T-helper 2 cell treated with Interferon-gamma antibody and Interleukin-4, amounts not matched to agents 100 ng/mL and 5 ng/mL, for 36 hours (primary cell): ENCODE measurements at regions not wholly inside any gene's neighbourhood (a gene's known extent, or its start where the extent isn't known, plus 50 kb on each side); places are given as distances from the start of the nearest gene placed in this dataset.

Source experiments
- intact Hi-C: fragments of 100-400 bp; cut with micrococcal nuclease; formaldehyde crosslinking; loops from one replicate; pipeline ENCODE4 v1.15.1; 2023

DNA sequence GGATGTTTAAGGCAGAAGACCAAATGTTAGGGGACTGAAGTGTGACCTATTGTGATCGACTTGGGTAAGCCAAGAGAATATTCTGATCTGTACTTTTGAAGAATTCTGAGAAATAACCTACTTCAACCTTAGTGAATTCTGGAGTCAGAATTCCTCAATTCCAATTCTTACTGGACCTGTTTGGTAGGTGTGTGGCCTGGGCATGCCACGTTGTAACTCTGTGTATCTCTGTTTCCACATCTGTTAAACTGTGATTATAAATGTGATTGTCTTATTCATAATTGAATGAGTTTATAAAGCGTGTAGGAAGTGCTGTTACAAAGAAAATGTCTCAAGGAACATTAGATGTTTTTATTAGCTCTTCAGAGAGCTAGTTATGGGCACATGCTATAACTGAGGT is 64.5 kb downstream of the TUSC1 start:
- intact Hi-C loops, result no loop called here

DNA sequence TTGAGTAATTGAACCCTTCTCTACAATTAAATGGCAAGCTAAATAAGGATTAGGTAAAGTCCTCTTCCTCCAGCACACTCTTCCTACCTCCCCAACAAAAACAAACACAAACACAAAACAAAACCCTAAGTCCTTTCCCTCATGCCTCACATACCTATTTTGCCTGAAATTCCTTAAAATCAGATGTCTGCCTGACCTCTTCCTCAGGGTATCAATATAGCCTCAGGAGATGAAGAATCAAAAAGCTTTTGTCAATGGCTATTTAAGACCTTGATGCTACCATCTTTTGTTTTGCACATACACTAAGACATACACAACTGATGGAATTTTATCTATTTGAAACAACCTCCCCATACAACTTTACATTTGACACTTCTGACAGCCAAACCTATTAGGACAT is 75.1 kb downstream of the TUSC1 start:
- intact Hi-C loops, result no loop called here

- intact Hi-C loops, result no loop called here
Measured at GRCh38 chr9:25602400-25603044, 75.7 kb downstream of the TUSC1 start.

DNA sequence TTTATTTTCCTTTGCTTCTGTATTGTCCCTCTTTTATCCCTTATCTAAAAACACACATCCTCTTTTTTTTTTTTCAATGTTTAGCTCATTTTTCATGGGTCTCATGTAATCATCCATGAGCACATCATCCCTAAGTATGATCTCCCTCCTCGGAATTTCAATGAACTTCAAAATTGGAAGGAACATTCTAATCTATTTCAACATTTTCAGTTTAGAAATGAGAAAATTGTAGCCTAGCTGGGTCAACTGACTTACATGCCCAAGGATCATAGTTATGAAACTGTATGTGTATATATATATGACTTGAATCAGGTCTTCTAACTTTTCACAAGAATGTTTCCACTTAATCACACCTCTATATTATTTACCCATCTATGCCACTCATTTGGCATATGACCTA is 77.7 kb downstream of the TUSC1 start:
- intact Hi-C loops, result no loop called here

DNA sequence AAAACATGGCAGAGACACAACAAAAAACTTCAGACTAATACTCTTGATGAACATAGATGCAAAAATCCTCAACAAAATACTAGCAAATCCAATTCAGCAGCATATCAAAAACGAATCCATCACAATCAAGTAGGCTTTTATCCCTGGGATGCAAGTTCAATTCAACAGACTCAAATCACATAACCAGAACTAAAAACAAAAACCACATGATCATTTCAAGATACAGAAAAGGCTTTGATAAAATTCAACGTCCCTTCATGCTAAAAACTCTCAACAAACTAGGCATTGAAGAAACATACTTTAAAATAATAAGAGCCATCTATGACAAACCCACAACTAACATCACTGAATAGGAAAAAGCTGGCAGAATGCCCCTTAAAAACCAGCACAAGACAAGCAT is 93.6 kb downstream of the TUSC1 start:
- intact Hi-C loops, result no loop called here

GRCh38 chr9:25573281-25573680 is 105.0 kb downstream of the TUSC1 start:
- intact Hi-C loops, result no loop called here

DNA sequence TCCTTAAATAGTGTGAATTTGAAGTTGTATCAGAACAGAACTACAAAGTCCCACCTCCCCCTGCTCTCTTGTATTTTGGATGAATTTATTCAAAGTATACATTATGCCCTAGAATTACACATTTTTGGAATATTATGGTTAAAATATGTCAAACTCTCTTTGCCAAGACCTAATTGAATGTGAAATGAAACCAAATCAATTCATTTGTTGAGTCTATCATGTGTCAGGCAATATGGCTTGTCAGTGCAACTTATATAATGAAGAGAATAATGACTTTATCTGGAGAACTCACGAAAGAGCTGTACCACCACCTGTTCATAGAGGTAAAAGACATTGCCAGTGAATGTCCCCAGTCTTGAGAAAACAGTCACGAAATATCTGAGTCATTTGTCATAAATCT is 106.8 kb downstream of the TUSC1 start:
- intact Hi-C loops, result no loop called here

- intact Hi-C loops, result no loop called here
Measured at GRCh38 chr9:25570802-25571201, 107.4 kb downstream of the TUSC1 start.

DNA sequence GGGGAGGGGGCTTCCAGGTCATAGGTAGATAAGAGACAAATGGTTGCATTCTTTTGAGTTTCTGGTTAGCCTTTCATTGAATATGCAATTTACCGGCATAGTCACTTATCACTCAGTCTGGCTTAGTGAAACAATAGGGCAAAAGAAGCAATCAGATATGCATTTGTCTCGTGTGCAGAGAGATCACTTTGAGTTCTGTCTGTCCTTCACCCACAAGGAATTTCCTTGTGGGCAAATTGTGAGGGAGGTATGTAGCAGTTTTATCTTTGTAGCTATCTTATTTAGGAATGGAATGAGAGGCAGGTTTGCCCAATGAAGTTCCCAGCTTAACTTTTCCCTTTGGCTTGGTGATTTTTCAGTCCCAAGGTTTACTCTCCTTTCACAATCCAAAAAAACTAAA is 116.1 kb downstream of the TUSC1 start:
- intact Hi-C loops, result no loop called here

GRCh38 chr9:25557645-25558300 is 120.5 kb downstream of the TUSC1 start:
- intact Hi-C loops, result loop anchor here (10.0 kb wide), 1 partner anchor 63 kb away; no protein-coding TSS in a partner anchor

GRCh38 chr9:25556540-25556939 is 121.7 kb downstream of the TUSC1 start:
- intact Hi-C loops, result loop anchor here (10.0 kb wide), 1 partner anchor 62 kb away; no protein-coding TSS in a partner anchor

DNA sequence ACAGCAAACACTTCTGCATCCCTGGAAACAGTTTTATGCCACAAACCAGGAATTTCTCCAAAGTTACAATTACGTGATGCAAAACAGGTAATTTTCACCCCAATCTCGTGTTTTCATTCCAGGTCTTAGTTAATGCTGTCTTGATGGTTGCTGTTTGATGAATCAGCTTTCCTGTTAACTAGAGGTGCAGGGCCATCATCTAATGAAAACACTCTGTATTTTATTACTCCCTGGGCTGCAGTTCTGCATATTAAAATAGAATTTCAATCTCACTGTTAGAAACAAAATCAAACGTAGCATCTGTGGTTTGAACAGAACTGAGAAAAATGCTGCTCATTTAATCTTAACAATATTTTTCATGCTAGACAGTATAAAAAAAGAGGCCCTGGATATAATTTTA is 129.4 kb downstream of the TUSC1 start:
- intact Hi-C loops, result no loop called here

DNA sequence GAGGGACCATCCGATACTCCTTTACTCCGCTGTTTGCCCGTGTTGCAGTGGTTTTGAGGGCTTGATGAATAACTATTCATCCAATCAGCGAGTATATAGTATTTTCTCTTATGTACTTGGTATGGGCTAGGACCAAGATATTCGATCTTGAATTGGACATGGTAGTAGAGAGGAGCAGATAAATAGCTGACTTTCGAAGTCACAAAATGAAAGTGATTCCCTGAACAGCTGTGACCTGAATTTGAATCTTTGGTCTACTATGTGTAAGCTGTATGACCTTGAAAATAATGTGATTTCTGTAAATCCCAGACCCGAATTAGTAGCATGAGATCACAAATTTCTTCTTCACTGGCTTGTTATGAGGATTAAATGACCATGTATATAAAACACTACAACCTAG is 134.4 kb downstream of the TUSC1 start:
- intact Hi-C loops, result no loop called here

DNA sequence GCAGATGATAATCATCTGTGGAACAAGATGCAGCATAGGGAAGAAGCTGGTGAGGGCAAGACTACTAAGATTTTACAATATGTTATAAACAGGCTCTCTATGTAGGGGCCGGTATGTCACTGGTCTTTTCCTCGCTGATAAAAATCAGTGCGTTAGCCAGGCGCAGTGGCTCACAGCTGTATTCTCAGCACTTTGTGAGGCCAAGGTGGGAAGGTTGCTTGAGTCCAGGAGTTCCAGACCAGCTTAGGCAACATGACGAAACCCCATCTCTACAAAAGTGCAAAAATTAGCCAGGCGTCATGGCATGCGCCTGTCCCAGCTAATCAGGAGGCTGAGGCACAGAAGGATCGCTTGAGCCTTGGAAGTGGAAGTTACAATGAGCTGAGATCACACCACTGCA is 135.9 kb downstream of the TUSC1 start:
- intact Hi-C loops, result no loop called here

DNA sequence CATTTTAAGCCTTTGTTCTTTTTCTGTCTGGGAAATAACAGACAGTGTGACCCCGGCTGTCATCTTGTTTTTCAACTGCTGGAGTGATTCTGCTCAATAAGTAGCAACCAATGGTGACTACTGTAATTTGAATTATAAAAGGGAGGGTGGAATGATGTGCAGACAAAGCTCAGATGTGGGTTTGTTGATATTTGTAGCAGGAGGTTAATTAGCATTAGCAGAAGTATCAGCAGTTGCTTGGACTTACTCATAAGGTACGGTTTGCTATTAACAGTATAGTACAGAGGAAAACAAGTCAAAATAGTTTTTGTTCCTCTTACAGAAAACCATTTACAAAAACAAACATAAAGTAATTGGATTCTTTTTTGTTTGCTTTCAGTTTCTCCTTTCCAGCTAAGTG is 140.4 kb downstream of the TUSC1 start:
- intact Hi-C loops, result no loop called here

DNA sequence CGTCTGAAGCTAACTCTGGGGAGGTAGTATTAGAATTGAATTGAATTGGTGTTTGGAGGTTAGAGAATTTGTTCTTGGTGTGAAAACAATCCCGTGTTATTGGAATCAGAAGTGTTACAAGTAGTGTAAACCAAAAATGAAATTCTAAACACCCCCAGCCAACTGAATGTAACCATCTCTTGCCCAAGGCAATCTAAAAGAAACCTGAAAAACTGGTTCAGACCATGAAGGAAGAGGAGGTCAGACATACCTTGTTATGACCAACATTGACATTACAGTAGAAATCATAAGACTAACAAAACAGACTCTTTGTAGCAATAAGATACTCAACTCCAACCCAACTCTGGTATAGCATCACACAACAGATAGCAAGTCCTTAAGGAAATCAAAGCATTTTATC is 159.0 kb downstream of the TUSC1 start:
- intact Hi-C loops, result no loop called here

- intact Hi-C loops, result no loop called here
Measured at GRCh38 chr9:25517701-25518100, 160.5 kb downstream of the TUSC1 start.

GRCh38 chr9:25513509-25514033 is 164.7 kb downstream of the TUSC1 start:
- intact Hi-C loops, result no loop called here

DNA sequence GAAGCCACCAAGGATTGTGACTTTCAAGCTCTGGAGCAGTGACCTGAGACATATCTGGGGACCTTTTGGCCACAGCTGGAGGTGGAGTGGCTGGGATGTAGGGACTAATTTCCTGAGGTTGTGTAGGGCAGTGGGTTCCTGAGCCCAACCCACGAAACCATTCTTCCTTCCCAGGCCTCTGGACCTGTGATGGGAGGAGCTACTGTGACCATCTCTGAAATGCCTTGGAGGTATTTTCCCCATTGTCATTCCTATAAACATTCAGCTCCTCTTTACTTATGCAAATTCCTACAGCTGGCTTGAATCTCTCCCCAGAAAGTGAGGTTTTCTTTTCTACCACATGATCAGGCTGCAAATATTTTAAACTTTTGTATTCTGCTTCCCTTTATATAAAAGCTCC is 172.6 kb downstream of the TUSC1 start:
- intact Hi-C loops, result no loop called here

DNA sequence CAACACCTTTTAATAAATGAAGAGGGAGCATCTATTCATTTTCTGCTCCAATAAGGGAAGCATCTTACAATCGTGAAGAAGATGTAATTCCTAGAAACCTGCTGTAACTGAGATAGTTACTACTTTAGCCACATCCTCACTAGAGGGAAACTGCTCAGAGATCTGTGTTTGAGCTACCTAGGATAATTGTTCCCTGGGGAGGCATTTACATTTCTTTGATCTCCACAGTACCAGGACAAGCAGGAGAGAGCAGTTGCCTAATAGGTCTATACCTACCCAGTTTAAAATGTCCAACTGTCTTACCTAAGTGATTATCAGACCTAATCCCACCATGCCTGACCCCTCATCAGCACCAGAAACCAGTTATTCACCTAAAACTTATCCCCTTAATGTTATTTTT is 196.9 kb downstream of the TUSC1 start:
- intact Hi-C loops, result no loop called here

DNA sequence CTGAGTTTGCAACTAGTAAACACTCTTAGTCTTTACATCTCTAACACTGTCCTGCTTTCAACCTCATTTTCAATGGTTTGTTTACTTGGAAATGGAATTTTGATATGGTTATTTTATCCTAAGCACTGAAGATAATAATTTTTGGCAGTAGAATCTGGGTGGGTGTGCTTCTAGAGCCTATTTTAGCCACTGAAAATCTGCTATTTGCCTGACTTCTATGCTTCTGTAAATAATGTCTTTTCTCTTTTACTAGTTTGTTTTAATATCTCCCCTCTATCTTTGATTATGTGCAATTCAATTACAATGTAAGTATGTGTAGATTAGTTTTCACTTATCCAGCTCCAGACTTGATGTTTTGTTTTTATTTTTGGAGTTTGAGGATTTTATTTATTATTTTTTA is 197.5 kb downstream of the TUSC1 start:
- intact Hi-C loops, result no loop called here

GRCh38 chr9:25472681-25473080 is 205.6 kb downstream of the TUSC1 start:
- intact Hi-C loops, result no loop called here

GRCh38 chr9:25472085-25472607 is 206.1 kb downstream of the TUSC1 start:
- intact Hi-C loops, result no loop called here
